HG02588 (cell line): ENCODE measurements at regions not wholly inside any gene's neighbourhood (a gene's known extent, or its start where the extent isn't known, plus 50 kb on each side); places are given as distances from the start of the nearest gene placed in this dataset.
"Not testable (repeated sequence)": the region's sequence is repeated elsewhere in the genome, so short reads cannot be mapped to it uniquely, and the experiment has no call there.

Experiments
- ATAC-seq: cut with Tn5 transposase; IDR thresholded peaks from one replicate; pipeline ENCODE4 v1.9.1; 2021; ENCODE audit warnings: mild to moderate bottlenecking, moderate library complexity; ENCODE audit not compliant: unreplicated experiment

- no peak for ATAC-seq
These were observed 90.2 kb downstream of the MRM1 start for GRCh38 chr17:36691606-36692005.

GRCh38 chr17:36695082-36695481 is 93.7 kb downstream of the MRM1 start:
- no peak for ATAC-seq

GRCh38 chr17:36695710-36696109 is 94.3 kb downstream of the MRM1 start:
- not testable (repeated sequence) for ATAC-seq

GRCh38 chr17:36696805-36697204 is 95.4 kb downstream of the MRM1 start:
- no peak for ATAC-seq

- ATAC-seq, result no peak
These were observed 96.6 kb downstream of the MRM1 start for GRCh38 chr17:36697903-36698530.

GRCh38 chr17:36701429-36702099 is 100.2 kb downstream of the MRM1 start:
- ATAC-seq, result no peak

- ATAC-seq, result no peak
These were observed 101.3 kb downstream of the MRM1 start for GRCh38 chr17:36702636-36703035.

- ATAC-seq, result no peak
These were observed 102.5 kb downstream of the MRM1 start for GRCh38 chr17:36703860-36704266.

GRCh38 chr17:36705283-36705795 is 104.0 kb downstream of the MRM1 start:
- ATAC-seq, result no peak

GRCh38 chr17:36705874-36706731 is 104.7 kb downstream of the MRM1 start:
- no peak for ATAC-seq

GRCh38 chr17:36707904-36708303 is 106.5 kb downstream of the MRM1 start:
- no peak for ATAC-seq

- ATAC-seq, result no peak
These were observed 113.4 kb downstream of the MRM1 start for GRCh38 chr17:36714789-36715188.

- ATAC-seq, result no peak
These were observed 114.6 kb downstream of the MRM1 start for GRCh38 chr17:36715951-36716350.

- no peak for ATAC-seq
These were observed 115.7 kb downstream of the MRM1 start for GRCh38 chr17:36717088-36717487.

GRCh38 chr17:36720131-36720530 is 118.7 kb downstream of the MRM1 start:
- ATAC-seq, result no peak

GRCh38 chr17:36721560-36722120 is 120.3 kb downstream of the MRM1 start:
- peak; percentile 12 for ATAC-seq

GRCh38 chr17:36722121-36722902 is 120.9 kb downstream of the MRM1 start:
- peak; percentile 83 for ATAC-seq

GRCh38 chr17:36722903-36723263 is 121.5 kb downstream of the MRM1 start:
- no peak for ATAC-seq

GRCh38 chr17:36723459-36724025 is 122.2 kb downstream of the MRM1 start:
- ATAC-seq, result no peak

- no peak for ATAC-seq
These were observed 124.8 kb downstream of the MRM1 start for GRCh38 chr17:36726199-36726598.
